ENCODE measurements at regions not wholly inside any gene's neighbourhood (a gene's known extent, or its start where the extent isn't known, plus 50 kb on each side); places are given as distances from the start of the nearest gene placed in this dataset.

DNA sequence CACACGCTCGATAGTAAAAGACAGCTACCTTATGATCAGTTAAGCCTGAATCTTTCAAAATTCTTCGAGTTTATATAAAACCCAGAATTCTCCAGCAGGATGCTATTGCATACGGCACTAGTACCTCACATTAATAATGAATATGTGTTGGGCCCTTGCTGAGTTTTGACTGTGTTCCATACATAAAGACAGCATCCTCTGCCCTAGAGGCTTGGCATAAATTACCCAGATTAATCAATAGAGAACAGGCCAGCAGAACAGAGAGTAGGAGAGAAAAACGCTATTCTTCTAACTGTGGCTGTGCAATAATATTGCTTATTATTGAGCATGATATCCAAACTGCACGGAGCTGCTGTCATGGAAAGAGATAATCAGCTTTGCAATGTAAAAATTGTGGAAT is 194.3 kb downstream of the SOX11 start:
- H3K4me1 ChIP-seq = no peaks in the 10 kb centered on the region
- no peaks in the 10 kb centered on the region for H3K9me3 ChIP-seq
- FAIRE-seq (no peak), ATAC-seq (no peak), DNase-seq (no peak)
- WGBS, 2 donors = 64 to 70% methylated on average over 6 of the region's 6 CpGs
- intact Hi-C loops (cut with DNase I) = no loop called here
- no peaks in the 10 kb centered on the region for H3K36me3 ChIP-seq
- H3K27ac ChIP-seq = no peak overlapping the region
- TF ChIP-seq, protein P1, sequence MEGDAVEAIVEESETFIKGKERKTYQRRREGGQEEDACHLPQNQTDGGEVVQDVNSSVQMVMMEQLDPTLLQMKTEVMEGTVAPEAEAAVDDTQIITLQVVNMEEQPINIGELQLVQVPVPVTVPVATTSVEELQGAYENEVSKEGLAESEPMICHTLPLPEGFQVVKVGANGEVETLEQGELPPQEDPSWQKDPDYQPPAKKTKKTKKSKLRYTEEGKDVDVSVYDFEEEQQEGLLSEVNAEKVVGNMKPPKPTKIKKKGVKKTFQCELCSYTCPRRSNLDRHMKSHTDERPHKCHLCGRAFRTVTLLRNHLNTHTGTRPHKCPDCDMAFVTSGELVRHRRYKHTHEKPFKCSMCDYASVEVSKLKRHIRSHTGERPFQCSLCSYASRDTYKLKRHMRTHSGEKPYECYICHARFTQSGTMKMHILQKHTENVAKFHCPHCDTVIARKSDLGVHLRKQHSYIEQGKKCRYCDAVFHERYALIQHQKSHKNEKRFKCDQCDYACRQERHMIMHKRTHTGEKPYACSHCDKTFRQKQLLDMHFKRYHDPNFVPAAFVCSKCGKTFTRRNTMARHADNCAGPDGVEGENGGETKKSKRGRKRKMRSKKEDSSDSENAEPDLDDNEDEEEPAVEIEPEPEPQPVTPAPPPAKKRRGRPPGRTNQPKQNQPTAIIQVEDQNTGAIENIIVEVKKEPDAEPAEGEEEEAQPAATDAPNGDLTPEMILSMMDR (IDR thresholded peaks at IDR 0.05) = no peak
- H3K27me3 ChIP-seq = no peaks in the 10 kb centered on the region
- H3K4me3 ChIP-seq = no peak overlapping the region

DNA sequence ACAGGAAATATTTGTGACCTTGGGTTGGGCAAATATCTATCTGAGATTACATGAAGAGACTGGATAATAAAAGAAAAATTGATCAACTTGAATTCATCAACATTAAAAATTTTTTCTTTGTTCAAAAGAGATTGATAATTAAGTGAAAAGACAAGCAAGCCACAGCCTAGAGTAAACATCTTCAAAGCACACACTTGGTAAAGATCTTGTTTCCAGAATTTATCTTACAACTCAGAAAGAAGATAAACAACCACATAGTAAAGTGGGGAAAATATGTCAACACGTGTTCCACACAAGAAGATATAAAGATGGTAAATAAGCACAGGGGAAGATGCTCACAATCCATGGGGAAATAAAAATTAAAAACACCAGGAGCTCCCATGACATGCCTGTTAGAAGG is 195.9 kb downstream of the SOX11 start:
- Histone ChIP-seq H3K36me3 (no peaks in the 10 kb centered on the region), H3K27ac (no peak overlapping the region), H3K4me3 (no peak overlapping the region), H3K4me1 (no peaks in the 10 kb centered on the region), H3K9me3 (no peaks in the 10 kb centered on the region), H3K27me3 (no peaks in the 10 kb centered on the region)
- intact Hi-C loops (cut with DNase I) = no loop called here
- DNase-seq (no peak), ATAC-seq (no peak), FAIRE-seq (no peak)
- WGBS, 2 donors = 13 to 21% methylated on average over 1 of the region's 1 CpG
- TF ChIP-seq, protein P1 (IDR thresholded peaks at IDR 0.05) = no peak

DNA sequence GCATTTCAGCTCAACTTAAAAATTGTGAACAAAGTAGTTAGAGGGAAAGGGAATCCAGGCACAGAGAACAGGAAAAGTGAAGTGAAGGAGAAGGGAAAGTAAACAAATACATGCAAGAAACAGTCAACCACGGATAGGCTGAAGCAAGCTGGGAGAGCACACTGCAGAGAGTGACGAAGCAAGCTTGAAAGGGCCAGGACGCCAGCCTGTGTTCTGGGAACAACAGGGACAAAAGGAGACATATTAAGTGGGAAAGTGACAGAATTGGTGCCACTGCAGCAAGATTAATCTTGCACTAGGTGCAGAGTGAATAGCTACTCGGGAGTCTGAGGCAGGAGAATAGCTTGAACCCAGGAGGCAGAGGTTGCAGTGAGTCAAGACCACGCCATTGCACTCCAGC is 197.3 kb downstream of the SOX11 start:
- H3K4me3 ChIP-seq = no peak overlapping the region
- FAIRE-seq = no peak
- no peaks in the 10 kb centered on the region for H3K27me3 ChIP-seq
- no peak for DNase-seq
- TF ChIP-seq, protein P1 (IDR thresholded peaks at IDR 0.05) = no peak
- H3K36me3 ChIP-seq = no peaks in the 10 kb centered on the region
- no peaks in the 10 kb centered on the region for H3K9me3 ChIP-seq
- H3K4me1 ChIP-seq = no peaks in the 10 kb centered on the region
- no peak for ATAC-seq
- intact Hi-C loops (cut with DNase I) = no loop called here
- no peak overlapping the region for H3K27ac ChIP-seq
- WGBS, 2 donors = 36 to 41% methylated on average over 5 of the region's 5 CpGs

DNA sequence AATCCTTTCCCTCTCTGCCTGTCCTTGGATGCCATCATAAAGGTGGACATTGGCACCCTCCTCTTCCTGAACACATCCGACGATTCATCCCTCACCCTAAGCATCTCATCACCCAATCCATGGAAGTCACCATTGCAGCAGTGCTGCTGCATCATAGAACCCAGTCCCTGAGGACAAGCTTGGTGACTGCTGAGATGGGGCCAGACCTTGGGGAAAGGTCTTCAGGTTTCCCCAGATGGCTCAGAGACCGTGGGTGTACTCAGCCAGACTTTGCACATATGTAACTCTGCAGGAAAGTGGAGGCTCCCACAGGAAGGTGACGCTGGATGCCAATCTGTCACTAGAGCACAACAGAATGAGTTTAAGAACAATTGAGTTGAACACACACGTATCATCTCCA is 202.2 kb downstream of the SOX11 start:
- 64 to 68% methylated on average over 5 of the region's 5 CpGs for WGBS, 2 donors
- intact Hi-C loops (cut with DNase I) = no loop called here
- no peak for DNase-seq

DNA sequence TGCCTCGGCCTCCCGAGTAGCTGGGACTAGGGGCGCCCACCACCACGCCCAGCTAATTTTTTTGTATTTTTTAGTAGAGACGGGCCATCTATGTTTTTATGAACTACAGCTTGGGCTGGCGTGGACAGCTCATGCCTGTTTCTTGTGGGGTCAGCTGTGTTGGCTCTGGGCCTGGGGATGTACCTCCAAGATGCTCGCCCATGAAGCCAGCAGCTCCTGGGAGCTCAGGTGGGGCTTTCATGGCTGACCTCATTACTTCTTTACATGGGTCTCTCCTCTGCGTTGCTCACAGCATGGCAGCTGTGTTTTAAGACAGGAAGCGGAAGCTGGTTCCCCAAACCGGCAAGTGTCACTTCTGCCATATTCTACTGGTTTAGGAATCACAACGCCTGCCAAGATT is 203.1 kb downstream of the SOX11 start:
- DNase-seq (no peak), FAIRE-seq (no peak), ATAC-seq (no peak)
- TF ChIP-seq, protein P1 (IDR thresholded peaks at IDR 0.05) = no peak
- Histone ChIP-seq H3K36me3 (no peaks in the 10 kb centered on the region), H3K27ac (no peak overlapping the region), H3K4me3 (no peak overlapping the region), H3K4me1 (no peaks in the 10 kb centered on the region), H3K27me3 (no peaks in the 10 kb centered on the region), H3K9me3 (no peaks in the 10 kb centered on the region)
- WGBS, 2 donors = 76 to 83% methylated on average over 11 of the region's 11 CpGs
- intact Hi-C loops (cut with DNase I) = no loop called here

More for the DNA sequence above, 202.2 kb downstream of the SOX11 start:
- no peaks in the 10 kb centered on the region for H3K36me3 ChIP-seq
- no peaks in the 10 kb centered on the region for H3K27me3 ChIP-seq
- ATAC-seq (no peak), FAIRE-seq (no peak)
- H3K9me3 ChIP-seq = no peaks in the 10 kb centered on the region
- H3K27ac ChIP-seq = no peak overlapping the region
- no peaks in the 10 kb centered on the region for H3K4me1 ChIP-seq
- TF ChIP-seq, protein P1 (IDR thresholded peaks at IDR 0.05) = no peak
- no peak overlapping the region for H3K4me3 ChIP-seq

Measured in pancreas (tissue), 10 donors.